Activated T-cell treated with anti-CD3 and anti-CD28 coated beads for 48 hours (primary cell): ENCODE measurements at regions not wholly inside any gene's neighbourhood (a gene's known extent, or its start where the extent isn't known, plus 50 kb on each side); places are given as distances from the start of the nearest gene placed in this dataset.
A peak's percentile ranks its signal among the peaks of the same experiment; 100 is the strongest.

Experiments used
- DNase-seq: peaks from one replicate; pipeline ENCODE4 v3.0.0-alpha.2; 2020; ENCODE audit warnings: low read depth

GRCh38 chr6:11633741-11634509 lies 96.4 kb downstream of the TMEM170B start:
- DNase-seq, result no peak

- DNase-seq, result no peak
These were observed 97.4 kb downstream of the TMEM170B start for GRCh38 chr6:11634948-11635347.

GRCh38 chr6:11636121-11636520 lies 98.6 kb downstream of the TMEM170B start:
- DNase-seq, result no peak

GRCh38 chr6:11637266-11637665 lies 99.7 kb downstream of the TMEM170B start:
- DNase-seq, result no peak

- no peak for DNase-seq
These were observed 102.1 kb downstream of the TMEM170B start for GRCh38 chr6:11639376-11640235.

- no peak for DNase-seq
These were observed 102.9 kb downstream of the TMEM170B start for GRCh38 chr6:11640486-11640885.

- no peak for DNase-seq
These were observed 106.5 kb downstream of the TMEM170B start for GRCh38 chr6:11644071-11644470.

GRCh38 chr6:11644601-11645000 lies 107.1 kb downstream of the TMEM170B start:
- DNase-seq, result no peak

- no peak for DNase-seq
These were observed 107.5 kb downstream of the TMEM170B start for GRCh38 chr6:11645016-11645415.

- no peak for DNase-seq
These were observed 110.9 kb downstream of the TMEM170B start for GRCh38 chr6:11648436-11648775.

GRCh38 chr6:11648889-11649288 lies 111.3 kb downstream of the TMEM170B start:
- DNase-seq, result no peak

GRCh38 chr6:11650025-11650696 lies 112.6 kb downstream of the TMEM170B start:
- DNase-seq, result no peak

GRCh38 chr6:11650711-11651110 lies 113.2 kb downstream of the TMEM170B start:
- no peak for DNase-seq

GRCh38 chr6:11653028-11653583 lies 115.6 kb downstream of the TMEM170B start:
- peak; percentile 34 for DNase-seq

GRCh38 chr6:11654876-11655275 lies 117.3 kb downstream of the TMEM170B start:
- DNase-seq, result no peak

GRCh38 chr6:11656491-11656890 lies 118.9 kb downstream of the TMEM170B start:
- no peak for DNase-seq

- no peak for DNase-seq
These were observed 118.8 kb downstream of the ADTRP start for GRCh38 chr6:11659757-11660156.

GRCh38 chr6:11662323-11662722 lies 116.3 kb downstream of the ADTRP start:
- DNase-seq, result no peak

GRCh38 chr6:11663519-11663918 lies 115.1 kb downstream of the ADTRP start:
- DNase-seq, result no peak
